Amniotic stem cell (primary cell): ENCODE measurements at regions not wholly inside any gene's neighbourhood (a gene's known extent, or its start where the extent isn't known, plus 50 kb on each side); places are given as distances from the start of the nearest gene placed in this dataset.
"Not testable (repeated sequence)": the region's sequence is repeated elsewhere in the genome, so short reads cannot be mapped to it uniquely, and the experiment has no call there.

Experiments used
- DNase-seq: peaks from one replicate; lab custom pipeline; 2025; lab: John Stamatoyannopoulos, UW

DNA sequence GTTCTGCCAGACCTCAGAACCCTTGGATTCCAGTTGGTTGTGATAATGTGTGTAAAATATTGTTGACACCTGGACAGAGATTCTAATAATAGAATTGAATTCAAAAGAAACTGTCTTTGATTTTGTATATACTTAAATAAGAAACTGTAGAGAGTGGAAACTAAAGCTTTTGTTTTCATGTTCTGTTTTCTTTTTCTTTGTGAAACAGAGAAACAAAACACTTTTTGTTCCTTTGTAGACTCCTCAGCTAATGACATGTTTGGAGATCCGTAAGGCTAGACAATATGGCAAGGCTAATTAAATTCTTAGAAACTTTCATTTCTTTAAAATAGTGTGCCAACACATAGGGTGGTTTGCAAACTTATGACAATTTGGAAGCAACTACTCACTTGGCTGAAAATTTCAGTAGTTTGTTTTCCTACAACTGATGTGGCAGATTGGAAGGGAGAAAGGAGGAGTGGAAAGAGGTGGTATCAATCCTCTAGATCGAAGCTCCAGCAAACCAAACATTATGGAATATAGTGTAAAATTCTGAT lies 90.9 kb upstream of the FAT1 start:
- DNase-seq: no peak

DNA sequence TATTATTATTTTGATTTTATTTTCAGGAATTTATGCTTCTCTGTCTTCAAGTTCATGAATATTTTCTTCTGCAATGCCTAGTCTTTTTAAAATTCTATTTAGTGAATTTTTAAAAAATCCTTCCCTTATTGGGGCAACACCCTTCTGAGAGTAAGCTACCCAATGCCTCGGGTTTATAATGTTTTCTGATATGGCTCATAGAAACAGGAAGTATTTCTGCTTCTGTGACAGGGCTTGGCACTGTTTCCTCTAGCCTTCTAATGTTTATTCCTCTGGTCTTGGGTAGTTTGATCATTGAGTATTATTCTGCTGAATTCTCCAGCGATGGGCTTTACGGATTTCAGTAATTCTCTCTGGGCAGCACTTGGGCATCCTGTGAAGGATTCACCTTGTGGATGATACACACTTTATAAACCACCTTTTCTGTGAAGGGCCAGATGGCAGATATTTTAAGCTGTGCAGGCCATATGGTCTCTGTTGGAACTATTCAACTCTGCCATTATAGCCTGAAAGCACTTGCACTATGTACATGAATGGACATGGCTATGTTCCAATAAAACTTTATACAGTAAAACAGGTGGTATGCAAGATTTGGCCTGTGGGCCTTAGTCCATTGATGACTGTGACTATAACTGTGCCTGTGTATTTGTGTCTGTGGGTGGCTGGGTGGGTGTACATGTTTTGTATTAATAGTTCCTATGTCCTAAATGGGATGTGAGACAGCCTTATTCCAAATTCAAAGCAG lies 95.9 kb upstream of the FAT1 start:
- no peak for DNase-seq

DNA sequence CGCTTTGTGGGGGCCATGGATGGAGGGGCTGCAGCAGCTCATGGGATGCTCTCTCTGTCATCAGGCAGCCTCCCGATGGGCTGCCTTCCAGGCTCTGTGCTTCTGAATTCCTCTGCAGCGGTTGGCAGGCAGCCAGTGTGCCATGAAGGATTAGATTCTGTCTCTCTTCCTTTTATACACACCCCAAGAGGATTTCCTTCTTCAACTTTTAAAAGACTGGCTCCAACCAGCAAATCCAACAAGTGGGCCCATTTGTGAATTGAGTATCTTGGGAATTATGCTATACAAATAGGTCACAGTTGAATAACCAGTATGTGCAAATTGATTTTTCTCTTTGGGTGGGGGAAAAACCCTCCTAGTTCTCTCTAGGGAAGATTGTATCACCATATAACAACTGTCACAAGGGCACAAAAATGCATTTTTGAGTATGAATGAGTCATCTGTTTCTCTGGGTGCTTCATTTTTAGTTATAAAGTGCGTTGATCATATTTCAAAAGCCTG lies 96.8 kb upstream of the FAT1 start:
- DNase-seq: no peak

DNA sequence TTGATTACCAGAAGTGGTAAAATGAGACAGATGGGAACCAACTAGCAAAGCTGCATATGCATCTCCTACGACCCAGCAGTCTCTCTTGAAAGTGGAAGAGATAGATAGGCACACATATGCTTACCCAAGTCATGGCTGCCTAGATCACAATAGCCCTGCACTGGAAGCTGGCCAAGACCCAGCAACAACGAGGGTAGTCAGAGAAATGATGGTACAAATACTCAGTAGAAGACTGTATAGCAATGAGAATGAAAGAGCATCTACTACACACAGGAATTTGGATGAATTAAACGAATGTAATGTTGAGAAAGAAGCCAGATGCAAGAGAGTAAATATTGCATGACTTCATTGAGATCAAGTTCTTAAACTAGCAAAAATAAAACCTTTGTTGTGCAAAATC lies 100.3 kb upstream of the FAT1 start:
- DNase-seq: no peak

DNA sequence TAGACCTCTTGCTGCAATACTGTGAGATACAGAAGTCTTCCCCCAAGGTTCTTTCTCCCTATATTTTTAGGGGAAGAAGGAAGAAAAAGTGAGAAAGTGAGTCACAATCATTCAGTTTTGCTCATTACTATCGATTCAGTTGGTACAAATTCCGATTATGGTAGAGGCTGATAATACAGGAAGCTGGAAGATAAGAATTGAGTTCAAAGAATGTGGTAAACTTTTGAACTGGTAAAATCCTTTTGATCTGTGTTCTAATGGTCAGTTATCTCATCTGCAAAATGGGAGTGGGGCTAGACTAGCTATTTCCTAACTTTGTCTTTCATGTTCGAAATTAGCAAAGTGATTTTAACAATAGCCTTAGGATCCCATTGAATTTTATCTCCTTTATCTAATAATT lies 101.4 kb upstream of the FAT1 start:
- no peak for DNase-seq

DNA sequence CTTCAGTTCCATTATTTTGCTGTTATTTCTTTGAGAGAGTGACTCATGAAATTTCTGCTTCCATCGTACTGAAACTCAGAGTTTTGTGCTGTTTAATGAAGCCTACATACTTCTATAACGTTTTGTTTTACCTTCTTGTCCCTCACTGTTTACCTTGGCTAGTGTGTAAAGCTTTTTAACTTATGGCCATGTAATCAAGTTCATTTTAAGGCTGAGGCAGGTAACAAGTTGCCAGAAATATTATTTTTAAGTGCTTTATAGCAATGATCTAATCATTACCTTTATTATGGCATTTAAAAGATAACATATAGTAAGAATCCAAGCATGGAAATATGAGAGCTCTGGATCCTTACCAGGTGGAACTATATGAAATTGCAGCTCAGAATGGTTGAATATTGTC lies 102.3 kb upstream of the FAT1 start:
- no peak for DNase-seq

DNA sequence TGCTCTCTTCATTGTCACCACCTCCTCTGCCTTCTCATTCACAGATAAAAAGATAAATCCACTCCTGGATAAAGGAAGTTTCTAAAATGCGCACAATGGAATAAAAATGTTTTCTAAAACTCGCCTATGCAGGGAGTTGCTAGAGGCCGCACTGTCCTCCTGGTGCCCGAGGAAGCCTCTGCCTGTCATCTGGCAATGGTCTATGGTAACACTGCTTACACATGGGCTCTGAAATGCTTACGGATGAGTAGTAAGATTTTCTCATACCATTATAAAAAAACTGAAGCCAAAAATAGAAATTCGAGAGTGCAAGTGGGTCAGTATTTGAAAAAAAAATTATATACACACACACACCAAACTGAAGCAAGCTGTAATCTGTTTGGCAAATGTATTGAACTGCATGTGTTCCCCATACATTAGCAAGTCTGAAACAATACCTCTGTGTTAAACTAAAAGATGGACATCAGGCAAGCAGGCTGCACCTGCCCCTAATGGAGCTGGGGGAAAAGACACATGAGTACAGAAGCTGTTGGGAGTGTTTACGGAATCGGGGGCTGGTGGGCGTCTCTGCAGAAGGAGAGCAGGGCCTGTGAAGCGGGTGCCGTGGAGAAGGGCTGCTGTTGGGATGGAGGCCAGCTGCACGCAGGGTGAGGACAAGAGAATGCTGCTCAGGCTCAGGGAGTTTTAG lies 103.3 kb upstream of the FAT1 start:
- DNase-seq: no peak

DNA sequence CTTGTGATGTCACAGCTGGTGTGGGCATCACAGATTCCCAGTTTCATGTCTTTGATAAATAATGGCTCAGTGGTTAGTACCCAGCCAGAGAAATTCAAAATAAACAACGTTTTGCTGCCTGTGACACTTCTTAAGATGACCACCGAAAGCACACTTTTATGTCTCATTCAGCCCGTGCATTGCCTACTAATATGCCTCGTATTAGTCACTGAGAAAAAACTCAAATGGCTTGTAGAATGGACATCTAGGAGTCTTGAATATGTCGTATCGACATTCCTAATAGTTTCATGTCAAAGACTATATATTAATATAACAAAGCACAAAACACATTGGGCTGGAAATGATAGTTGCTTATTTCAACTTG lies 103.9 kb upstream of the FAT1 start:
- no peak for DNase-seq

DNA sequence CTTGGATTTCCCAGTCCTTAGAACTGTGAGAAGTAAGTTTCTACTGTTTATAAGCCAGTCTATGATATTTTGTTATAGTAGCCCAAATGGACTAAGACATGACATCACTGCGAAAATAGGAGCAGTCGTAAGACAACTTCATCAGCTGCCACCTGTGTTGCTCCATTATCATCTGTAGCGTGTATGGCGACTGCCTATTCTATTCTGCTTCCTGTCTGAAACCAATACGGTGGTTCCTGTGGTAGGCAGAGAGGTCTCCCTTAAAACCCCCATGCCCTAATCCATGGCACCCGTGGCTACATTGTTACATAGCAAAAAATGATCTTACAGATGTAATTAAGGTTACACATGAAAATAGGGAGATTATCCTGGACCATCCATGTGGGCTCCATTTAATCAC lies 105.4 kb upstream of the FAT1 start:
- DNase-seq: no peak

DNA sequence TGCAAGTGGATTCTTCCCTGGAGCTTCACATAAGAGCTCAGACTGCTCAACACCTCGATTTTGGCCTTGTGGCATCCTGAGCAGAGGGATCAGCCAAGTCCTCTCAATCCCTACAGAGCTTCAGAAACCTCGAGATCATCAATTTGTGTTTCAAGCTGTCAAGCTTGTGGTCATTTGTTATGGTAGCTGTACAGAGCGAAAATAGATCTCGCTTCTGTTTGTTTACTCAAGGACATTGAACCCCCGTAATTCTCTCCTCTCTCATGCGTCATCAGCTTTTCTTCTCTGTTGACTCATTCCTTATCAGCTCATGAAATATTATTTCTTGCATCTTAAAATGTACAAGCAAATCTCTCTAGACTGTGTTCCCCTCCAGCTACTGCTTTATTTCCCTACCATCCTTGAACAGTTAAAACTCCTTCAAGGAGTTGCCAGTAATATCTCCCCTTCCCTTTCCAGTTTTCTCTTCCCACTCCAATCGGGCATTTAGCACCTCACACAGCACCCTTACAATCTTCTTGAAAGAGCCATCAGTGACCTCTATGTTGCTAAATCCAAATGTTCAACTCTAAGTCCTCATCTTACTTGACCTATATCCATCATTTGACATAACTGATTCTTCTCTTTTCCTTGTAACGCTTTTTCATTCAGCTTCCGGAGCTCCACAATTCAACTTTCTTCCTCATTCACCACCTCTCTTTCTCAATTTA lies 106.2 kb upstream of the FAT1 start:
- DNase-seq: peak; percentile 19

DNA sequence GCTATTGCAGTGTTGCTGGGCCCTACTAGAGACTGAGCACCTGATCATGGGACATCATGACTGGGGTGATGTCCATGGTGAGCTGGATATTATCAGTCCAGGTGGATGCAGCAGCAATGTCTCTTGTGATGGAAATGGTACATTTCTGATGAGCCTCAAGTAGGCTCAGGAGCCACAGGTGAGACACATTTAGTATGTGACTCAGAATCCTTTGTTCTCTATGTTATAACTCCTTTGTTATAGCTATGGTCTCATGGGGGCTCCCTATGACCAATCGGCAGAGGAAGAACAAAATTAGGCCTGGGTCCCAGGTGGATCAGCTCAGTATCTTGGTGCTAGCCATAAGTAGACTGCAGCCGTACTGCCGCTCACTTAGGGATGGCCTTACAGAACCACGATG lies 107.9 kb upstream of the FAT1 start:
- no peak for DNase-seq

DNA sequence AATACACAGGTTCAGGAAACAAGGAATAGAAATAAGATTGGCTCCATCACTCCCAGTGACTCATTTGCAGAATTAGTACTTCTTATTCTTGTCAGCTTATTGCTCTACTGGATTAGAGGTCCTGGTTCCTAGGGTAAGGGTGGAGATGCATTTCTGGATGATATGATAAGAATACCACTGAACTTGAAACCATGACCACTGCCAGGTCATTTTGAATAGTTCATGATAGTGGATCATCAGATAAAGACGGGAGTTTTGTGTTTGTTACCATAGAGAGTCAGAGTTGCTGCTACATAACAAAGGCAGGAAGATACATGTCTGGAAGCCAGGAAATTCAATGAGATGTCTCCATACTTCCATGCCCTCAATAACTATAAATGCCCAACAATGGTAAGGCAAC lies 109.2 kb upstream of the FAT1 start:
- no peak for DNase-seq

DNA sequence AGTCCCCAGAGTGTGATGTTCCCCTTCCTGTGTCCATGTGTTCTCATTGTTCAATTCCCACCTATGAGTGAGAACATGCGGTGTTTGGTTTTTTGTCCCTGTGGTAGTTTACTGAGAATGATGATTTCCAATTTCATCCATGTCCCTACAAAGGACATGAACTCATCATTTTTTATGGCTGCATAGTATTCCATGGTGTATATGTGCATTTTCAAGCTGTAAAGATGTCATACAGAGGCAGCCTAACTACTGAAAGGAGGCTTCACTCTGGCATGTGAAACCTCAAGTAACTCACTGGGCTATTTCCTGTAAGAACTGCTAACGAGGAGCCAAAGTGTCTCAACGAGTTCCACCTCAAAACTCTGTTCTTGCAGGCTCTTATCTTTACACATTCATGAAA lies 113.8 kb upstream of the FAT1 start:
- not testable (repeated sequence) for DNase-seq

DNA sequence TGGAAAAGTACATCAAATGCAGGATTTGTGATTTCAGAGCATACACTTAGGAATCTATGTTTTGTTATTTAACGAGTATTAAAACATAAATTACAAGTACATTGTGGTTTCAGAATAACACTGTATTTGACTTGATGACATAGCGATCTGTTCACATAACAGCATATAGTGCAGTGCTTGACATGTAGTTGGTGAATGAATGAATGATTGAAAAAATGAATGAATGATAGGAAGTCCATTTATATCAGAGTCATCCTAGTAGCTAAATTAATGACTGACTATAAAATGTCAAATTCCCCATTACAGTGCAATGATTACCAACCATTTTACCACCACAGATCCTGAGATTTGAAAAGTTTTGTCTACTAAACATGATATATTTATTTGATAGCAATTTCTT lies 114.6 kb upstream of the FAT1 start:
- no peak for DNase-seq

DNA sequence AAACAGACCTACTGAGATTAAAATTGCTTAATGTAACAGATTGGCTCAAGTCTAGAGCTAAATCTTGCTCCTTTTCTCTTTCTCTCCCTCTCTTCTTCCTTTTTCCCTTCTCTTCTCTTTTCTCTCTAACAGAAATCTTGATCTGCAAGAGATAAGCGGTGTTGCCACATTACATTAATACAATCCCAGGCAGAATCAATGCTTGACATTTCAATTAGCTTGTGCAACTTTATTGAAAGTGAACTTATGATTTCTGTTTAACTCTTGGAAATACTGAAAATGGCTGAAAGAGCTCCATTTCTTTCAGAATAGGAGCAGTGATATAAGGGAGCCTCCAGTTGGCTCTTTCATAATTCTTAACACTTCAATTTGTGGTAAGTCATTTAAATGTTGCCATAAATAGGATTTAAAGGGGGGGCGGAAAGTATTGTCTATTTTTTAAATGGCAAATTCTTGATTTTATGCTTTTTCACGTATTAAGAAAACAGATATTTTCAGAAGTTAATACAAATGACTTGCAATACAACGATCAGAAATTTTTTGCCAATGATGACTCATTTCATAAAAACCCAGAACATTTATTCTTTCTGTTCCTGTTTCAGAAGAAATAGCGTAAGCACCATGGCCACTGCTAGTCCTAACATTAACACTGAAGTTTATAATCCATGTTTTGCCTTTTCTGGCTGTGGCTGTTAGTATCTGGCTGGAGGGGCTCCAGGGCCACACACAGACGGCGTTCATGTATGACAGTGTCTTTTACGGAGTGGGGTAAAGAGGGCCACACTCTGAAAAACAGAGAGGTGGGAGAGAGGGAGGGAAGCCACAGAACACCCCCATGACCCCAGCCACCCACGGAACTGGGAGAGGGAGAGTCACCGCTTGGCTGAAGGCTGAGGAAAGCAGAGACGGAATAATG lies 115.7 kb upstream of the FAT1 start:
- DNase-seq: no peak

DNA sequence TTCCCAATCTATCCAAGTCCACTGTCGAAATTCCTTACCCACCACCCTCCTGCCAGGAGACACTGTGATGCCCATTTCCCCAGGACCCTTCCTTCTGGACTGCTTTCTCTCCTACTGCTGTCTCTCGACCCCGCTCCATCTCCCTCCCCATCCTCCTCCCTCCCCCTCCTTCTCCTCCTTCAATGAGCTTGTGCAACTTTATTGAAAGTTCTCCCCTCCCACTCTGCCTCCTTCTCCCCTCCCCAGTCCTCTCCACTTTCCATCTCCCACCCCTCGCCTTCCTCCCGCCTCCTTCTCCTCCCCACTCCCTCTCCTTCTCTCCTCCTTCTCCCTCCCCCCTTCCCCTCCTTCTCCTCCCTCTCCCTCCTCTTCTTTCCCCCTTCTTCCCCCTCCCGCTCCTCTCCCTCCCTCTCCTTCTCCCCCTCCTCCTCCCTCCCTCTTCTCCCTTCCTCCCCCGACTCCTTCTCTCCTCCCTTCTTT lies 116.6 kb upstream of the FAT1 start:
- no peak for DNase-seq

DNA sequence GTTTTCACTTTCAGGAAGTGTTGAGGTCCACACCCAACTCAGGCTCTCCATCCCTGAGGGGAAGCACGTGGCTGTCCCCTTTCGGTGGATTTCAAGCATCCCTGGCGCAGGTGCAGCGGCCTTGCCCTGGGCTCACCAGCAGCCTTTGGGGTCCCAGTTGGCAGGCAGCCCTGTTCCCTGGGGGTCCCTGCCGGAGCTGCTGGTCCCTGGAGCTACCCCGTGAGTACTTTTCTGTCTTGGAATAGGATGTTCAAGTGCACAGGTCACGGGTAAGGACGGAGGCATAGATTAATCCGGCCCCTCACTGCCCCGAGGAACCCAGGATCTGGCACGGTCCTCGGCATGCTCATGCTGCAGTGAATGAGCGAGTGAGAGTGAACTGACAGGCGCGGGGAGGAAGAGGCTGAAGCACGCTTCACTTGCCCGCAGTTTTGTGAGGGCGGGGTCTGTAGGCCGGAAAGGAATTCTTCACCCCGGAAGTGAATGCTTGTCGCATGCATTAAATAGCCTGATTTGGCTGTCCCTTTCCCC lies 117.2 kb upstream of the FAT1 start:
- DNase-seq: no peak

DNA sequence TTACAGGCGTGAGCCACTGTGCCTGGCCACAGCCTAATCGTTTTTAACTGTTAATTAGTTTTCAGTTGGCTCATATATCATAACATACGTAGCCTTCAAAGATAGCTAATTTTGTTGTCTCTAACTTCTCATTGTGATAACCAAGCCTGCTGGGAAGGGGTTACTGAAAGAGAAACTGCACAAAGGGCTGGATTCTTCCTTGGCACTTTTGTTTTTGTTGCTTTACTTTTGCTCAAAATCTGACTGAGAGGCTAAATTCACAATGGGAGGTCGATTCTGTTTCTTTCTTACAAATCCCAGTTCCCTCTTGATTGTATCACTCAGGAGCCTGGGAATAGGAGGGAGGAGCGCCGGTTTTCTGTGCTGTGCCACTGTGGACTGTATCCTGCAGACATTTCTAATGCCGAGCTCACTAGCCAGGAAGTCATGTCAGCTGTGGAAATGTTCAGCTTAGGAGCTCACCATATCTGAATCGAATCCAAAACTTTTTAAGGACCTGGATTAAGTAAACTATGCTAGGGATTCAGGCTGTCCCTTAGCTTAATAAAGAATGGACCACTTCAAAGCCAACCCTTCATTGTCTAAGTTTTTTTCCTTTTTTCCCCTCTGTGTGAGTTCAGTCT lies 120.5 kb upstream of the FAT1 start:
- DNase-seq: peak; percentile 19

DNA sequence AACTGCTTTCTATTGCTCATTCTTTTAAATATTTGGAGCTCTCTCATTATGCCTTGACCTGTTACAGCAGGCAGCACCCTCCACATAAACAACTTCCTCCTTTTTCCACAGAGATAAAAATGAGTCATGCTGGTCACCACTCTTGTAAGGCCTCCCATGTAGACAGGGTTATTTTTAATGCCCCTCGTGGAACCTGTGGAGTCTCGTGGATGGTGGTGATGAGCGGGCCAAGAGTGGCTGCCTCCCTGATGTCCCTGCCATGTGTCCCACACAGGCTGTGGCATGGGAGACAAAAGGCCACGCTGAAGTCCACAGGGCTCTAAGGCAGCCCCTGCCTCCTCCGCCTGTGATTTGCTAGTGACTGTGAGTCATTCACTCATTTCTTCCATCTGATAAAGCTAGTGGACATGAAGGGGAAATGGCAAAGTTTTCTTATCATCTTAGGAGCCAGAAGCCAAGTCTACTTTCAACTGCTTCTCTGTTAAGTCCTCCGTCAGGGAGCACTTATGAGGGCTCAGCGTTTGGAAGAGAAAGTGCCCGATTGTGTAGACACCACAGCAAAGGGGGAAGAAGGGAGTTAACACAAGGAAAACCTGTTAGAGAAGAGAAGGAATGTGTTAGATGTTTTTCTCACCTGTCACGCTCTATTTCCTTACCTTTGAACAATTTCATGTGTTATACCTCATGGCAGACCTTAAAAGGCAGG lies 121.6 kb upstream of the FAT1 start:
- peak; percentile 44 for DNase-seq

DNA sequence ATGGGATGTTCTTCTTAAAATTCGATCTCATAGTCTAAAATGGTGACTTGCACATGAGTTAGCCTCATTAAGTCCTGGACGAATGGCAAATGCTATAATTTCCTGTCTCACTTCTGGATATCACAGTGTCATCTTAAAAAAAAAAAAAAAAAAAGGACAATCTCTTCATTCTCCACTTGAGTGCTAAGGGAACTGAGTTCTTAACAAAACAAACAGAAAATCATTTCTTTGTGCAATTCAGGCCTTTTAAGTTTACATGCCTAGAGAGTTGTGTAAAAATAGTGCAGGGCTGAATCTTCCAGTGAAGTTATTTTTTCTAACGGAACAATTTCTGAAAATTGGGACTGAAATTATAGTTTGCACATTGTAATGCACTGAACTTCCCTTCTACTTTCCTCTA lies 122.8 kb upstream of the FAT1 start:
- no peak for DNase-seq
